ENCODE measurements at regions not wholly inside any gene's neighbourhood (a gene's known extent, or its start where the extent isn't known, plus 50 kb on each side); places are given as distances from the start of the nearest gene placed in this dataset.
"Not testable (repeated sequence)": the region's sequence is repeated elsewhere in the genome, so short reads cannot be mapped to it uniquely, and the experiment has no call there.

DNA sequence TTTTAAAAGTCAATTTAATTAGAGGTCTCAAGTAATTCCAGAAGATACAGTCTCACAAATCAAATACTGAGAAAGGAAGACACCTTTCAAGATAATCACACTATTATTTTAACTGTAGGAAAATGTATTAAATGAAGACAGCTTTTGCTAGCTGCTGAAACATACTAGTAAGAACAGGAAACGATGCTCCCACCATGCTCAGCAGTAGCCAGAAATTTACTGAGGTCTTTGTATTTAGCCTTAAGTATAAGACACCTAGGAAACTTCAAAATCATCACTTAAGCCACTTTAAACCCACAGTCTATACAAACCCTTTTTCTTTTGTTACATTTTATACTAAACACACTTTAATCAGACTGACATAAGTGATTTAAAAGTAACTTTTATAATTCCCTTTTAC, 72.7 kb upstream of the NPIPB12 start:
- H3K27ac ChIP-seq (ENCODE audit: low read depth, low read length); H3K9ac ChIP-seq (ENCODE audit: low read length); H3K79me2 ChIP-seq (ENCODE audit: control insufficient read depth, insufficient read depth, low read length); H3K18ac ChIP-seq (ENCODE audit: low read length); H3K4me3 ChIP-seq (ENCODE audit: low read length); H3K4ac ChIP-seq (ENCODE audit: low read depth, low read length); H3K4me2 ChIP-seq (ENCODE audit: low read length); H2AK5ac ChIP-seq (ENCODE audit: low read length); H3K4me1 ChIP-seq (ENCODE audit: control insufficient read depth, low read depth, low read length); H4K8ac ChIP-seq (ENCODE audit: low read depth, low read length); H3K23ac ChIP-seq (ENCODE audit: low read length); H3K27me3 ChIP-seq (ENCODE audit: insufficient read depth, low read length, poor library complexity); H3K79me1 ChIP-seq (ENCODE audit: low read length); H3K36me3 ChIP-seq (ENCODE audit: control insufficient read depth, insufficient read depth, low read length); DNase-seq; H2BK120ac ChIP-seq (ENCODE audit: low read depth, low read length); H2BK5ac ChIP-seq (ENCODE audit: low read length); H3K56ac ChIP-seq (ENCODE audit: low read length); H4K5ac ChIP-seq (ENCODE audit: low read length); H2BK15ac ChIP-seq (replicated peaks; ENCODE audit: low read depth): not testable (repeated sequence)
- WGBS (ENCODE audit: extremely low coverage, insufficient coverage, low lambda C conversion rate) = no CpG with 5 or more reads among the region's 1 CpG

DNA sequence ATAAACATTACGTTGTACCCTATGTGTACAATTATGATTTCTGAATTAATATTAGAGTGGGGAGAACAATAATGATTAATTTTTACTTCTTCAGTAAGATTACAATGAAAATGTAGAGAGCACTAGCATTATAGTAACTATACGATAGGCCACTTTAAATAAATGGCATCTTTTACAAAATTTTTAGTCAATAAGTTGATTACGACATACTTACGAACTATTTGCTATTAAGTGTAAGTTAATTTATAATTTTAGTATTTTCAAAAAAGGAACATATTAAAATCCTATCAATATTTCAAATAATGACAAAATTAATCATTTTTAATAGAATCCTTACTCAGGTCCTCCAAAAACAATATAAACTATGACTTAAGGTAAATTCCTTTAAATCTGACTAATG, 75.6 kb upstream of the NPIPB12 start:
- not testable (repeated sequence) for H3K9ac ChIP-seq (ENCODE audit: low read length); DNase-seq; H2BK5ac ChIP-seq (ENCODE audit: low read length)

DNA sequence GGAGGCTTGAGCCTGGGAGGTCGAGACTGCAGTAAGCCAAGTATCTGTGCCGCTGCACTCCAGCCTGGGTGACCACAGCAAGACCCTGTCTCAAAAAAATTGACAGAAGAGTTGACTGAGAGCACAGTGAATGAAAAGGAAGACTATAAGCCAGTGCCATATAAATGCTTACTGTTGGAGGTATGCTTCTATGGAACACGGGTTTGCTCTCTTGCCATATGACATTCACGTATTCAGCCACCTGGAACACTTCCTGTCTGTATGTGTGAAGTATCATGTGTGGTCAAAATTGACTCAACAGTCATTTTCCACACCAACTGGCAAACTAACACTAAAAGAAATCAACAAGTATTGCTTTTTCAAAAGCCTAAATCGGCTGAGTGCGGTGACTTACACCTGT, 71.1 kb upstream of the SPN start:
- not testable (repeated sequence) for H2BK15ac ChIP-seq (replicated peaks; ENCODE audit: low read depth); H2AK5ac ChIP-seq (ENCODE audit: low read length); H3K9ac ChIP-seq (ENCODE audit: low read length); H2BK120ac ChIP-seq (ENCODE audit: low read depth, low read length); H3K4ac ChIP-seq (ENCODE audit: low read depth, low read length); H3K36me3 ChIP-seq (ENCODE audit: control insufficient read depth, insufficient read depth, low read length); H3K4me1 ChIP-seq (ENCODE audit: control insufficient read depth, low read depth, low read length); H3K4me3 ChIP-seq (ENCODE audit: low read length); H3K23ac ChIP-seq (ENCODE audit: low read length); H3K79me1 ChIP-seq (ENCODE audit: low read length); H3K18ac ChIP-seq (ENCODE audit: low read length); H3K27ac ChIP-seq (ENCODE audit: low read depth, low read length); H4K8ac ChIP-seq (ENCODE audit: low read depth, low read length); DNase-seq; H4K5ac ChIP-seq (ENCODE audit: low read length); H3K27me3 ChIP-seq (ENCODE audit: insufficient read depth, low read length, poor library complexity); H3K4me2 ChIP-seq (ENCODE audit: low read length); H2BK5ac ChIP-seq (ENCODE audit: low read length); H3K56ac ChIP-seq (ENCODE audit: low read length)
- no CpG with 5 or more reads among the region's 6 CpGs for WGBS (ENCODE audit: extremely low coverage, insufficient coverage, low lambda C conversion rate)
- peaks cover 31% of the 10 kb centered on the region for H3K79me2 ChIP-seq (ENCODE audit: control insufficient read depth, insufficient read depth, low read length)

More for the DNA sequence above, 75.6 kb upstream of the NPIPB12 start:
- not testable (repeated sequence) for H3K4ac ChIP-seq (ENCODE audit: low read depth, low read length); H4K8ac ChIP-seq (ENCODE audit: low read depth, low read length); H3K4me1 ChIP-seq (ENCODE audit: control insufficient read depth, low read depth, low read length); H3K56ac ChIP-seq (ENCODE audit: low read length); H3K36me3 ChIP-seq (ENCODE audit: control insufficient read depth, insufficient read depth, low read length); H2BK15ac ChIP-seq (replicated peaks; ENCODE audit: low read depth); H3K27ac ChIP-seq (ENCODE audit: low read depth, low read length); H3K4me2 ChIP-seq (ENCODE audit: low read length); H2BK120ac ChIP-seq (ENCODE audit: low read depth, low read length); H3K79me2 ChIP-seq (ENCODE audit: control insufficient read depth, insufficient read depth, low read length); H3K79me1 ChIP-seq (ENCODE audit: low read length); H3K23ac ChIP-seq (ENCODE audit: low read length); H3K4me3 ChIP-seq (ENCODE audit: low read length); H4K5ac ChIP-seq (ENCODE audit: low read length); H2AK5ac ChIP-seq (ENCODE audit: low read length); H3K27me3 ChIP-seq (ENCODE audit: insufficient read depth, low read length, poor library complexity); H3K18ac ChIP-seq (ENCODE audit: low read length)
- no CpG with 5 or more reads among the region's 4 CpGs for WGBS (ENCODE audit: extremely low coverage, insufficient coverage, low lambda C conversion rate)

DNA sequence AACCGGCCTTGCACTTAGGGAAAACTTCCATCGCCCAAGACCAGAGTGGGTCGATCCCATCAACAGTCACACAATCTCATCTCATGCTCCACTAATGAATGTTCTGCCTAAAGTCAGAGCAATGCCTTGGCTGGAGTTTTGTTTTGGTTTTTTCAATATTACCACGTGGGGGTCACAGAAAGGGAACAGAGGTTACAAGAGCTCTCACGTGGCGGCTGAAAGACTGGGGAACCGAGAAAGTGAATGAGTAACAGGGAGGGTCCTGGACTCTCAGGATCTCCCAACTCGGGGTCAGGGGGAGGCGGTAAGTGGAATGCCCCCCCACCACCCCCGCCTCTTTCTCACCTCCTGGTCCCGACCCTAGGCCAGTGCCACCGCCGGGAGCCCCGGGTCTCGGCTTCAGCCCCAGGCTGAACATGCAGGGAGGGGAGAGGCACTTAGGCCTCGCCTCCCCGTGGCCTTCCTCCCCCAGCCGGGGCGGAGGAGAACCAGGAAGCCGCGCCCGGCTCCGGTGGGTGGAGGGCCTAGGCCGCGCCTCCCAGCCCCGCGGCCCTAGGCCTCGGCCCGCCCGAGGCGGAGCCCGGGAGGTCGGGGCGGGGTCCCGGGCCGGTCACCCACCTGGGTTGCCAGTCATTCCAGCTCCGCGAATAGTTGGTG, 68.7 kb upstream of the SPN start:
- not testable (repeated sequence) for H4K8ac ChIP-seq (ENCODE audit: low read depth, low read length); H3K4me2 ChIP-seq (ENCODE audit: low read length); H3K4ac ChIP-seq (ENCODE audit: low read depth, low read length); H3K23ac ChIP-seq (ENCODE audit: low read length); H2AK5ac ChIP-seq (ENCODE audit: low read length); H3K27me3 ChIP-seq (ENCODE audit: insufficient read depth, low read length, poor library complexity); H3K36me3 ChIP-seq (ENCODE audit: control insufficient read depth, insufficient read depth, low read length); H3K79me1 ChIP-seq (ENCODE audit: low read length); H3K4me1 ChIP-seq (ENCODE audit: control insufficient read depth, low read depth, low read length); H2BK5ac ChIP-seq (ENCODE audit: low read length); H2BK120ac ChIP-seq (ENCODE audit: low read depth, low read length); H3K27ac ChIP-seq (ENCODE audit: low read depth, low read length); H4K5ac ChIP-seq (ENCODE audit: low read length); H2BK15ac ChIP-seq (replicated peaks; ENCODE audit: low read depth)
- Histone ChIP-seq H3K9ac (ENCODE audit: low read length) (peak overlapping the region; percentile 64), H3K18ac (ENCODE audit: low read length) (peak overlapping the region; percentile 51), H3K56ac (ENCODE audit: low read length) (peak overlapping the region; percentile 74), H3K4me3 (ENCODE audit: low read length) (peak overlapping the region; percentile 38), H3K79me2 (ENCODE audit: control insufficient read depth, insufficient read depth, low read length) (peaks cover 19% of the 10 kb centered on the region)
- peak; percentile 83 for DNase-seq
- no CpG with 5 or more reads among the region's 38 CpGs for WGBS (ENCODE audit: extremely low coverage, insufficient coverage, low lambda C conversion rate)

DNA sequence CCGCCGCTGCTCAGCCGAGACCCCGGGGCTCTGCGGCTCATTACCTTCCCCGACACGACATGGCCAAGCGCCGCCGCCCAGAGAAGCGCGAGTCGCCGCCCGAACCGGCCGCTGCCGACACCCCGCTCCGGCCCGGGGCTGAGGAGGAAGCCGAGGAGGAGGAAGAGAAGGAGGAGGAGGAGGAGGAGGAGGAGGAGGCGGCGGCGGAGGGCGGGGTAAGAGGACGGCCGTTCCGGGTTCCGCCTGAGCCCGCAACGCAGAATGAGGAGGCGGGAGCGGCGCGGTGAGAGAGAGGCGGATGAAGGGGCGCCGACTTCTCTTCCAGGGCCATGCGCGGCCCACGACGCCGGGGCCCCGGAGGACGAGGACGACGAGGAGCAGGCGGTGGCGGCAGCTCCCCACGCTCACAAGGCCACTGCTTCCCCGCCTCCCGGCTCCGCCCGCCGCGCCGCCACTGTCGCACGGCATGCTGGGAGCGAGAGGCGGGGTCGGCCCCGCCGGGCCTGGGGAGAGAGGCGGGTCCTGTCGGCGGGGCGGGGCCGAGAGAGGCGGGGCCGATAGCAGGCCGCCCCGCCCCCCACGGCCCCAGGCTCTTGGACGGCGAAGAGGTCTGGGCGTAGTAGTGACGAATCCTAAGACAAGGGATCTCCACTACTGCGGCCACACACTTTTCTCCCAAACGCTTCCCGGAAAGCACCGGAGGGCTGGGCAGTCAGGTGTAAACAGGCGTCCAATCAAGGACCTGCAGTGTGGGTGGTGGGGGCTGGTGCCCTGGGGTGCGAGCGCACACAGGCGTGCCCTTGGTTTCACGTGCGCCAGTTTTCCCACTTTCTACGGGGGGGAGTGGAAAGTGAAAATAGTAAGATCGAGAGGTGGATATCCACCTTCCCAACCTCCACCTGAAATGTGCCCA, 67.9 kb upstream of the SPN start:
- Histone ChIP-seq H3K27ac (ENCODE audit: low read depth, low read length) (peak overlapping the region; percentile 87), H3K56ac (ENCODE audit: low read length) (peak overlapping the region; percentile 97), H3K18ac (ENCODE audit: low read length) (peak overlapping the region; percentile 46), H3K4me3 (ENCODE audit: low read length) (peak overlapping the region; percentile 68), H3K9ac (ENCODE audit: low read length) (peak overlapping the region; percentile 89), H3K4me2 (ENCODE audit: low read length) (peak overlapping the region; percentile 48), H3K79me2 (ENCODE audit: control insufficient read depth, insufficient read depth, low read length) (peaks cover 20% of the 10 kb centered on the region)
- not testable (repeated sequence) for H3K27me3 ChIP-seq (ENCODE audit: insufficient read depth, low read length, poor library complexity); H2BK15ac ChIP-seq (replicated peaks; ENCODE audit: low read depth); H2BK120ac ChIP-seq (ENCODE audit: low read depth, low read length); H3K4me1 ChIP-seq (ENCODE audit: control insufficient read depth, low read depth, low read length); H2BK5ac ChIP-seq (ENCODE audit: low read length); H3K36me3 ChIP-seq (ENCODE audit: control insufficient read depth, insufficient read depth, low read length); H2AK5ac ChIP-seq (ENCODE audit: low read length); H3K79me1 ChIP-seq (ENCODE audit: low read length); H4K8ac ChIP-seq (ENCODE audit: low read depth, low read length); H4K5ac ChIP-seq (ENCODE audit: low read length); H3K23ac ChIP-seq (ENCODE audit: low read length); H3K4ac ChIP-seq (ENCODE audit: low read depth, low read length)
- DNase-seq = peak; percentile 97
- no CpG with 5 or more reads among the region's 91 CpGs for WGBS (ENCODE audit: extremely low coverage, insufficient coverage, low lambda C conversion rate)

Data from mesendoderm (in vitro differentiated cells).